ENCODE measurements at regions not wholly inside any gene's neighbourhood (a gene's known extent, or its start where the extent isn't known, plus 50 kb on each side); places are given as distances from the start of the nearest gene placed in this dataset.

- Histone ChIP-seq H3K4me3 (replicated peaks in 1 of 2; ENCODE audit: low read depth in 1 of 2, low read length in 2 of 2) (no peak overlapping the region), H3K27ac (ENCODE audit: low read depth, low read length) (no peak overlapping the region), H2AFZ (ENCODE audit: low read depth, low read length, poor library complexity, severe bottlenecking) (no peak overlapping the region), H3K79me2 (ENCODE audit: insufficient read depth, low read length) (no peaks in the 10 kb centered on the region), H3K27me3 (ENCODE audit: insufficient read depth, low read length) (no peaks in the 10 kb centered on the region), H3K4me1 (ENCODE audit: control insufficient read depth in 1 of 2, insufficient read depth in 2 of 2, low read length in 2 of 2) (no peaks in the 10 kb centered on the region), H4K20me1 (ENCODE audit: insufficient read depth) (no peaks in the 10 kb centered on the region), H3K36me3 (ENCODE audit: control insufficient read depth in 1 of 2, insufficient read depth in 2 of 2, low read length in 2 of 2) (no peaks in the 10 kb centered on the region), H3K4me2 (ENCODE audit: low read length) (no peak overlapping the region), H3K9ac (ENCODE audit: low read length) (no peak overlapping the region), H3K9me2 (ENCODE audit: insufficient read depth) (no peaks in the 10 kb centered on the region), H3K9me3 (ENCODE audit: control insufficient read depth in 1 of 2, insufficient read depth in 1 of 2, low read depth in 1 of 2, low read length in 2 of 2) (no peaks in the 10 kb centered on the region)
- ATAC-seq (no peak), DNase-seq (ENCODE audit: low read depth, low spot score) (no peak)
- CTCF ChIA-PET = no interaction called here
- BruUV-seq (replicated peaks) = no TSS peak
- TF ChIP-seq POLR2A (IDR thresholded peaks at IDR 0.05; ENCODE audit: borderline replicate concordance, extremely low read depth, insufficient read depth, insufficient read length) (no peak), ELF1 (IDR thresholded peaks at IDR 0.05; ENCODE audit: borderline replicate concordance, low read depth) (no peak), EZH2 (IDR thresholded peaks at IDR 0.05) (no peak), FOSL1 (IDR thresholded peaks at IDR 0.05; ENCODE audit: low read depth) (no peak), SP1 (IDR thresholded peaks at IDR 0.05; ENCODE audit: low read depth) (no peak), CBX3 (IDR thresholded peaks at IDR 0.05; ENCODE audit: low read depth) (no peak), RAD21 (IDR thresholded peaks at IDR 0.05; ENCODE audit: low read depth) (no peak), EGR1 (IDR thresholded peaks at IDR 0.05; ENCODE audit: low read depth) (no peak), ZFX (IDR thresholded peaks at IDR 0.05) (no peak), YY1 (IDR thresholded peaks at IDR 0.05; ENCODE audit: extremely low read depth, insufficient replicate concordance, low read depth, low read length) (no peak), REST (IDR thresholded peaks at IDR 0.05; ENCODE audit: low read depth) (no peak), POLR2AphosphoS5 (IDR thresholded peaks at IDR 0.05; ENCODE audit: low read depth, low read length) (no peak)
- TF ChIP-seq, protein P1, sequence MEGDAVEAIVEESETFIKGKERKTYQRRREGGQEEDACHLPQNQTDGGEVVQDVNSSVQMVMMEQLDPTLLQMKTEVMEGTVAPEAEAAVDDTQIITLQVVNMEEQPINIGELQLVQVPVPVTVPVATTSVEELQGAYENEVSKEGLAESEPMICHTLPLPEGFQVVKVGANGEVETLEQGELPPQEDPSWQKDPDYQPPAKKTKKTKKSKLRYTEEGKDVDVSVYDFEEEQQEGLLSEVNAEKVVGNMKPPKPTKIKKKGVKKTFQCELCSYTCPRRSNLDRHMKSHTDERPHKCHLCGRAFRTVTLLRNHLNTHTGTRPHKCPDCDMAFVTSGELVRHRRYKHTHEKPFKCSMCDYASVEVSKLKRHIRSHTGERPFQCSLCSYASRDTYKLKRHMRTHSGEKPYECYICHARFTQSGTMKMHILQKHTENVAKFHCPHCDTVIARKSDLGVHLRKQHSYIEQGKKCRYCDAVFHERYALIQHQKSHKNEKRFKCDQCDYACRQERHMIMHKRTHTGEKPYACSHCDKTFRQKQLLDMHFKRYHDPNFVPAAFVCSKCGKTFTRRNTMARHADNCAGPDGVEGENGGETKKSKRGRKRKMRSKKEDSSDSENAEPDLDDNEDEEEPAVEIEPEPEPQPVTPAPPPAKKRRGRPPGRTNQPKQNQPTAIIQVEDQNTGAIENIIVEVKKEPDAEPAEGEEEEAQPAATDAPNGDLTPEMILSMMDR (IDR thresholded peaks at IDR 0.05 in 2 of 3, conservative IDR thresholded peaks at IDR 0.05 in 1 of 3; ENCODE audit: borderline replicate concordance in 1 of 3, insufficient read depth in 1 of 3, low read depth in 2 of 3, low read length in 2 of 3) = no peak
- TF ChIP-seq, protein P2, sequence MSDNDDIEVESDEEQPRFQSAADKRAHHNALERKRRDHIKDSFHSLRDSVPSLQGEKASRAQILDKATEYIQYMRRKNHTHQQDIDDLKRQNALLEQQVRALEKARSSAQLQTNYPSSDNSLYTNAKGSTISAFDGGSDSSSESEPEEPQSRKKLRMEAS (IDR thresholded peaks at IDR 0.05) = no peak
- TF ChIP-seq, protein P3, sequence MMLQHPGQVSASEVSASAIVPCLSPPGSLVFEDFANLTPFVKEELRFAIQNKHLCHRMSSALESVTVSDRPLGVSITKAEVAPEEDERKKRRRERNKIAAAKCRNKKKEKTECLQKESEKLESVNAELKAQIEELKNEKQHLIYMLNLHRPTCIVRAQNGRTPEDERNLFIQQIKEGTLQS (IDR thresholded peaks at IDR 0.05) = no peak
- TF ChIP-seq, protein P4, sequence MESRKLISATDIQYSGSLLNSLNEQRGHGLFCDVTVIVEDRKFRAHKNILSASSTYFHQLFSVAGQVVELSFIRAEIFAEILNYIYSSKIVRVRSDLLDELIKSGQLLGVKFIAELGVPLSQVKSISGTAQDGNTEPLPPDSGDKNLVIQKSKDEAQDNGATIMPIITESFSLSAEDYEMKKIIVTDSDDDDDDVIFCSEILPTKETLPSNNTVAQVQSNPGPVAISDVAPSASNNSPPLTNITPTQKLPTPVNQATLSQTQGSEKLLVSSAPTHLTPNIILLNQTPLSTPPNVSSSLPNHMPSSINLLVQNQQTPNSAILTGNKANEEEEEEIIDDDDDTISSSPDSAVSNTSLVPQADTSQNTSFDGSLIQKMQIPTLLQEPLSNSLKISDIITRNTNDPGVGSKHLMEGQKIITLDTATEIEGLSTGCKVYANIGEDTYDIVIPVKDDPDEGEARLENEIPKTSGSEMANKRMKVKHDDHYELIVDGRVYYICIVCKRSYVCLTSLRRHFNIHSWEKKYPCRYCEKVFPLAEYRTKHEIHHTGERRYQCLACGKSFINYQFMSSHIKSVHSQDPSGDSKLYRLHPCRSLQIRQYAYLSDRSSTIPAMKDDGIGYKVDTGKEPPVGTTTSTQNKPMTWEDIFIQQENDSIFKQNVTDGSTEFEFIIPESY (IDR thresholded peaks at IDR 0.05; ENCODE audit: extremely low read depth, insufficient replicate concordance, low read length) = no peak
- POLR2A ChIA-PET = no interaction called here
- RAD21 ChIA-PET (ENCODE audit: low non-redundant PET in 1 of 2, low total read pairs in 2 of 2, uncharacterized antibody in 2 of 2, unreplicated experiment in 2 of 2) = no interaction called here
- intact Hi-C loops (cut with micrococcal nuclease) = no loop called here
Measured at GRCh38 chr9:111114486-111114885, 76.2 kb upstream of the LPAR1 start.

Measured in HCT116 (cell line).